Nephron progenitor cell (in vitro differentiated cells): ENCODE measurements at regions not wholly inside any gene's neighbourhood (a gene's known extent, or its start where the extent isn't known, plus 50 kb on each side); places are given as distances from the start of the nearest gene placed in this dataset.

ENCODE experiments used
- DNase-seq: peaks from one replicate; pipeline ENCODE4 v3.0.0; 2021
- H3K27ac Mint-ChIP-seq: 2 replicates; pipeline ENCODE4 v1.8.0; 2021; ENCODE audit warnings: mild to moderate bottlenecking, moderate library complexity, mixed read lengths
- H3K27me3 Mint-ChIP-seq: 2 replicates; pipeline ENCODE4 v1.8.0; 2021; ENCODE audit warnings: mild to moderate bottlenecking, low read depth, mixed read lengths; ENCODE audit not compliant: poor library complexity
- H3K36me3 Mint-ChIP-seq: 2 replicates; pipeline ENCODE4 v1.8.0; 2021; ENCODE audit warnings: low read depth, mixed read lengths
- H3K4me1 Mint-ChIP-seq: 2 replicates; pipeline ENCODE4 v1.8.0; 2021; ENCODE audit warnings: mixed read lengths
- H3K4me3 Mint-ChIP-seq: 2 replicates; pipeline ENCODE4 v1.8.0; 2021; ENCODE audit warnings: mild to moderate bottlenecking, moderate library complexity, mixed read lengths
- H3K9me3 Mint-ChIP-seq: 2 replicates; pipeline ENCODE4 v1.8.0; 2021; ENCODE audit warnings: mild to moderate bottlenecking, moderate library complexity, mixed read lengths
- CTCF ChIP-seq: fragments of 200-600 bp; sonication (generic); IDR thresholded peaks from 2 replicates; pipeline ENCODE4 v1.5.0; 2021; ENCODE audit warnings: antibody characterized with exemption

DNA sequence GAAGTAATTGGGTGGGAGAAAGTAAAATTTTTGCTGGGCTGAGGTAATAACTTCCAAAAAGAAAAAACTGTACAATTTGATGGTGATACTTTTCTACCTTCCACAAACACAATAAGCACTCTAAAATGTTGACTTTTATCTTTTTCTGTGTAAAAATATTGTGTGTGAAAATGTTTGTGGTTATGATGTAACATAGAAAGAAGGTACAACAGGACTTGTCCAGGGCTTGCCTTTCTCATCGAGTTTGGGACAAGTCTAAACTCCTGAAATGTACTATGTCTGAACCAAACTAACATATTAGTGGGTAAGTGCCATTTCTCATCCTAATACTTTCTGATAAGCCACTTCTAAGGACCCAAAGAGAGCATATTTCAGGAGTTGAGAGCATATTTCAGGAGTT is 174.2 kb upstream of the PDGFD start:
- Mint-ChIP-seq H3K27me3 (no peaks in the 10 kb centered on the region), H3K4me1 (no peaks in the 10 kb centered on the region), H3K4me3 (no peak overlapping the region)

DNA sequence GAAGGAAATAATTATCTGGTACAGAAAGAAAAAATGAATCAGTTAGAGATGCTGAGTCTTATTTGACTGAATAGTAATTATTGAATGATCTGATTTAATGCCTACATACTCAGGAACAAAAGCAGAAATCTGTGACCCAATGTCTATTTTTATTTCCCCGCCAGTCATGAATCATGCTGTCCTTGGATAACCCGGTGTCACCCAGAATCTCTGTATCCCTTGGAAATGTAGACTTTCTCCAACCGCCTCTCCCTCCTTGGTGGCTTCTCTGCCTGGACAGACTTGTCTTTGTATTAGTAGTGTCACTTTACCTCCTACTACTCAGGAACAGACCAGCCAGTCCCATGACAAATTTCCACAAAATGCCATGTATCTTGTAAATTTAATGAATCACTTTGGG is 173.3 kb upstream of the PDGFD start:
- no peak for TF ChIP-seq CTCF
- Mint-ChIP-seq H3K36me3 (no peaks in the 10 kb centered on the region), H3K9me3 (no peaks in the 10 kb centered on the region), H3K27me3 (no peaks in the 10 kb centered on the region), H3K4me3 (no peak overlapping the region), H3K4me1 (no peaks in the 10 kb centered on the region), H3K27ac (no peak overlapping the region)
- DNase-seq, result no peak

More for the DNA sequence above, 174.2 kb upstream of the PDGFD start:
- DNase-seq, result no peak
- TF ChIP-seq CTCF, result no peak
- Mint-ChIP-seq H3K36me3 (no peaks in the 10 kb centered on the region), H3K9me3 (no peaks in the 10 kb centered on the region), H3K27ac (no peak overlapping the region)

- Mint-ChIP-seq H3K27ac (no peak overlapping the region), H3K36me3 (no peaks in the 10 kb centered on the region), H3K4me3 (no peak overlapping the region), H3K4me1 (no peaks in the 10 kb centered on the region), H3K27me3 (no peaks in the 10 kb centered on the region), H3K9me3 (no peaks in the 10 kb centered on the region)
- DNase-seq, result no peak
- TF ChIP-seq CTCF, result peak; percentile 33
Measured at GRCh38 chr11:104333977-104334376, 170.0 kb upstream of the PDGFD start.

DNA sequence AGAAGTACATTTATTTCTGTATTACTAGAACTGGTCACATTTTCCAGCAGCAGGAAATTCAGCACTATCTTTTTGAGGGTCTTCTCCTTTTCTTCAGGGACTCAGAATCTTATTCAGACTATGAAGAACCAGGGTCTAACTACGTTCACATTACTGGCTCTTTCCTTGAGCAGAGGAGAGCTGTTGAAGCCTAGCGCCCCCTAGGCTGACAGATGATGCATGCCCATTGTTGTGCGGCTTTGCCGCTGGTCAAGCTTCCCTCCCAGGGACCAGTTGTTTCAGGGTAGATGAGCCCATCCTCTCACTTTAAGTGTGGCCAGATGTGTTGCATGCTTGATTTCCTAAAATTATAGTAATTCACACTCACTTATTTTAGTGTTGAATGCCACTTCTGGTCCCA is 168.2 kb upstream of the PDGFD start:
- Mint-ChIP-seq H3K4me1 (no peaks in the 10 kb centered on the region), H3K4me3 (no peak overlapping the region), H3K27ac (no peak overlapping the region), H3K9me3 (no peaks in the 10 kb centered on the region), H3K36me3 (no peaks in the 10 kb centered on the region), H3K27me3 (no peaks in the 10 kb centered on the region)
- peak; percentile 31 for DNase-seq
- TF ChIP-seq CTCF, result peak; percentile 27

GRCh38 chr11:104329078-104329665 is 165.2 kb upstream of the PDGFD start:
- H3K27me3 Mint-ChIP-seq, result no peaks in the 10 kb centered on the region
- no peak for TF ChIP-seq CTCF
- DNase-seq, result no peak
- H3K4me3 Mint-ChIP-seq, result no peak overlapping the region
- no peaks in the 10 kb centered on the region for H3K4me1 Mint-ChIP-seq
- H3K9me3 Mint-ChIP-seq, result no peaks in the 10 kb centered on the region
- H3K27ac Mint-ChIP-seq, result no peak overlapping the region
- no peaks in the 10 kb centered on the region for H3K36me3 Mint-ChIP-seq

DNA sequence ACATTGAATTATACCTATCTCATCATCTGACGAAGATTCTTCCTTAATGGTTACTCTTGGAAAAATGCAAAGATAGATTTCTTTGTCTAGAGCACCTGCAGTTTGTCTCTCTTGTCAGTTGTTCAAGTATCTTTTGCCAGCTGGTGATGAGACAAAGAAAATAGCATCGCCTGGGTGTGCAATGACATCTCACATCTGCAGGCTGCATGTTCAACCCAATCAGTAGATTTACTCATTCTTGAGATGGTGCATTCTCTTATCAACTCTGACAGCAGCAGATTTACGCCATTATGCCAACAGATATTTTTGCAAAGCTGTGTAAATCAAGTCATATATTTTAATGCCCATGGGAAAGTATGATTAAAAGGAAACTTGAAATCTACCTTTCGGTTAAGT is 164.6 kb upstream of the PDGFD start:
- H3K36me3 Mint-ChIP-seq, result no peaks in the 10 kb centered on the region
- no peaks in the 10 kb centered on the region for H3K9me3 Mint-ChIP-seq
- DNase-seq, result no peak
- no peaks in the 10 kb centered on the region for H3K4me1 Mint-ChIP-seq
- no peak overlapping the region for H3K27ac Mint-ChIP-seq
- H3K4me3 Mint-ChIP-seq, result no peak overlapping the region
- H3K27me3 Mint-ChIP-seq, result no peaks in the 10 kb centered on the region
- TF ChIP-seq CTCF, result no peak
